Breast epithelium (tissue), 3 donors: ENCODE measurements at regions not wholly inside any gene's neighbourhood (a gene's known extent, or its start where the extent isn't known, plus 50 kb on each side); places are given as distances from the start of the nearest gene placed in this dataset.

Source experiments
- CTCF ChIP-seq, 3 donors: fragments of 450-650 bp; IDR thresholded peaks; one replicate each; pipeline ENCODE4 v1.5.1; 2016 to 2017; ENCODE audit warnings: antibody characterized with exemption in 3 of 3, mild to moderate bottlenecking in 3 of 3, moderate library complexity in 3 of 3
- POLR2A ChIP-seq: fragments of 450-650 bp; IDR thresholded peaks from one replicate; pipeline ENCODE4 v1.6.1; 2016; ENCODE audit warnings: antibody characterized with exemption, mild to moderate bottlenecking, moderate library complexity
- POLR2AphosphoS5 ChIP-seq, 3 donors: sonication (generic); formaldehyde crosslinking; IDR thresholded peaks; one replicate each; pipeline ENCODE4 v1.6.1; 2017; ENCODE audit warnings: antibody characterized with exemption in 3 of 3

- TF ChIP-seq CTCF (IDR thresholded peaks at IDR 0.05) (no peak), POLR2AphosphoS5 (IDR thresholded peaks at IDR 0.05) (no peak), POLR2A (no peak)
These were observed 50.2 kb upstream of the PICALM start for GRCh38 chr11:86119077-86119476.
